ENCODE measurements at regions not wholly inside any gene's neighbourhood (a gene's known extent, or its start where the extent isn't known, plus 50 kb on each side); places are given as distances from the start of the nearest gene placed in this dataset.

DNA sequence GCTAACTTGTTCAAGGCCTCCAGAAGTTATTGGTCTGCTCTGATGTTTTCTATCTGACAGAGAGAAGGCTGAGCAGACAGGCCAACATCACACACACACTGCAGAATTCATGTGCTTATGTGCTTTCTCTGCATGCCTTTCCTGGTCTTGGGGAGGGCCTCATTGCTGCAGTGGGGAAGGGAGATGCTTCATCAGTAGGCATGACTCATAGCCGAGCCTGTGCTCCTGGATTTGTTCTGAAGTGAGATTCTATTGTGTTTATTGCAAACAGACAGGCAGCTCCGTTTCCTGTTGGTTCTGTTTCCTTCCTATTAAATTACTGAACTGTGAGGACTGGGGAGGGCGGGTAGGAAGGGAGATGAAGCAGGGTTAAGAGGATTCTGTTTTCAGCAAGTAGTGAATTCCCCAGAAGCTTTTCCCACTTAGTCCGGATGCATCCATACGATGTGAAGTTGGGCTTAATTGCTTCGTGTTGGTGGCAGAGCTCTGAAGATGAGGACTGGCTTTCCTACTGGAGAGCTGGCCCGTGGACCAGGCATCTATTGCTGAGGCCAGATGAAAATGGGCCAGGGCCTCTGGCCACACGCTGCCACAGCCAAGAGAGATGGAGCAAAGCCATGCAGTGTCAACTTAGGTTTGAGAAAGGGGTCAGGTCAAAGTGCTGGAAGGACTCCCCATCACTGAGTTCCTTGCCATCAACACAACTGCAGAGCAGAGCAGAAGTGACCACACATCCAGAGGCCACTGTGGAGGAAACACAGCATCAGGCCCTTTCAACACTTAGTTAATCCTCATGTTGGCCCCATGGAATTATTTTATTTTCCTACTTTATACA, 179.3 kb downstream of the UTP18 start:
- Mint-ChIP-seq H3K4me3 (no peak overlapping the region), H3K27me3 (no peaks in the 10 kb centered on the region), H3K36me3 (peaks cover 8% of the 10 kb centered on the region), H3K9me3 (ENCODE audit: low read depth) (peaks cover 6% of the 10 kb centered on the region), H3K27ac (no peak overlapping the region), H3K4me1 (ENCODE audit: low read depth) (peaks cover 20% of the 10 kb centered on the region)

DNA sequence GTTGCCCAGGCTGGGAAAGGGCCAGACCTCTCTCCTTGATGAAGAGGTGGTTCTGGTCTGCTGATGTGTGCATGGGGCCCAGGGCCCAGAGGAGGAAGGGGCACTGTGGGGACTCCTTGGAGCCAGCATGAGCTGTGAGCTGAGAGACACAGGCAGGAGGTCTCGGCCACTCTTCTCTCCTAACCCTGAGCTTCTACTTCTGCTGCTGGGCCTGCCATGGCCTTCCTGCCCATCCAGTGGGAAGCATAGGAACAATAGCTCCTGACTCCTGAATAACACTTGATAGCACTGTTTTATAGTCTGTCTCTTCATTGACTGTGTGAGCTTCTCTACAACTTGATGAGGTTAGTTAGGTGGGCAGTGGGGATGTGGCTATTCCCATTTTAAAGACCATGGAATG, 181.1 kb downstream of the UTP18 start:
- Mint-ChIP-seq H3K4me1 (ENCODE audit: low read depth) (peaks cover 27% of the 10 kb centered on the region), H3K27me3 (peaks cover 2% of the 10 kb centered on the region), H3K4me3 (no peak overlapping the region)

DNA sequence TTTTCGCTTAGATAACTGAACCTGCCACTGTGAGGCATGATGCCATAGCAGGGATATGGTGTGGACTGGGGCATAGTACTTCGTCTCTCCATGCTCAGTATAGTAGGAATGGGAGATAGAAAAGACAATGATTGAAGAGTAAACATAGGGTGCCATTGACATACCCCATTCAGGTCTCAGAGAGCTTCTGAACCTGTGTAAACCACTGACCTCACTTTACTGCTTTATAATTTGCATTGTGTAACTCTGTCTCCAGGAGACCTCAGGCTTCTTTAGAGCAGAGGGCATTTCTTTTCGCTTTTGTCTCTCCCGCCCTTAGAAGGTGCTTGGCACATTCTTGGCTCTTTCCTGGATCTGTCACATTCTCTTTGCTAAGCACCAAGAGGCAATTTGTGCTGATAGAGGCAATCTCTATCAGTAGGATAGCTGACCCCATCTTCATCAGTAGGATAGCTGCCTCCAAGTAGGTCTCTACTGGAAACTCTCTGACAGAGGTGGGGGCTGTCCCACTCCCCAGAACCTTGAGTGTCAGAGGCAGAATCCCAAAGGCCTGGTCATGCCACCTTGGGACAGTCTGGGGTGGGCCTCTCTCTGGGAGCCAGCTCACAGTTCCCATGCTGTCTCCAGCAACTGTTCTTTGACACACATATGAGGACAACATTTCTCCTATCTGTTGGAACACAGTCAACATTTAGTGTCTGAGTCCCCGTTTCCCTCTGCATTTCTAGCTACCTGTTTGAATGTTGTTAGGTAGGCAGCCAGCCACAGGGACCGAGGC, 181.9 kb downstream of the UTP18 start:
- peaks cover 6% of the 10 kb centered on the region for H3K36me3 Mint-ChIP-seq
- H3K9me3 Mint-ChIP-seq (ENCODE audit: low read depth), result peaks cover 6% of the 10 kb centered on the region
- peaks cover 2% of the 10 kb centered on the region for H3K27me3 Mint-ChIP-seq
- no peak overlapping the region for H3K27ac Mint-ChIP-seq
- H3K4me3 Mint-ChIP-seq, result no peak overlapping the region
- H3K4me1 Mint-ChIP-seq (ENCODE audit: low read depth), result peaks cover 27% of the 10 kb centered on the region

More for the DNA sequence above, 181.1 kb downstream of the UTP18 start:
- Mint-ChIP-seq H3K27ac (no peak overlapping the region), H3K9me3 (ENCODE audit: low read depth) (peaks cover 6% of the 10 kb centered on the region), H3K36me3 (peaks cover 7% of the 10 kb centered on the region)

DNA sequence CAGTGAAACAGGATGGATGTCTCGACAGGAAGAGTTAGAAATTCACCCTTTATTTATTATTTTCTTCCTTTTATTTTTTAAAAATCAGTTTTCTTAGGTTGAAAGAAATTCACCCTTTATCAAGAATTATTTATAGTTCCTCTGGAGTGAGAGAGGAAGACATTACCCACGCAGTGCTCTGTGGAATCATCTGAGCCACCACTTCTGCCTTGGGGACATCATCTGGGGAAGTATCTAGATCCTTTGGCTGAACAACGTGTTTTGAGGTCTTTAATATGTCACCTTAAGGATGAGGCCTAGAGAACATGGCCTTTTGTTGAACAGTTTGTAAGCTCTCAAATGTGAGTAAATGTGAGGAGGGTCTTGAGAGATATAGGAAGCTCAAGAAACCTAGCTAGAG, 183.3 kb downstream of the UTP18 start:
- no peak overlapping the region for H3K4me3 Mint-ChIP-seq
- peaks cover 11% of the 10 kb centered on the region for H3K9me3 Mint-ChIP-seq (ENCODE audit: low read depth)
- H3K27me3 Mint-ChIP-seq, result peaks cover 3% of the 10 kb centered on the region
- H3K36me3 Mint-ChIP-seq, result peaks cover 11% of the 10 kb centered on the region
- H3K4me1 Mint-ChIP-seq (ENCODE audit: low read depth), result peaks cover 27% of the 10 kb centered on the region
- H3K27ac Mint-ChIP-seq, result no peak overlapping the region

DNA sequence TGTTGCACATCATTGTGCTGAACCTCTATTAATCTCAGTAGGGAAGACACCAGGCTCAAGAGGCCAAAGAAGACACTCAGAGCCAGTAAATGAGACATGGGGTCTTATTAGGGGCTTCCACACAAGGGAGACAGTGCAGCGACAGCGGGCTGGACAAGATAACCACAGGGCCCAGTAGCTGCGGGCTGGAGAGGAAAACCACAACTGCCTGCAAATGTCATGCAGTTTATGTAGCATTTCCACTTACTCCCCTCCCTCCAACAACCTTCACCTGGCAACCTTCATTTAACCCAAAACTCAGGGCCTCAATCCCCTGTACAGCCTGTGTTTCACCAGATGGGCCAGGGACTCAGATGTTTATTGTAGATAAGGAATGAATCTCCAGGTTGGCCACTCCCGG, 185.6 kb downstream of the UTP18 start:
- Mint-ChIP-seq H3K36me3 (peaks cover 11% of the 10 kb centered on the region), H3K4me1 (ENCODE audit: low read depth) (peaks cover 13% of the 10 kb centered on the region), H3K9me3 (ENCODE audit: low read depth) (peaks cover 16% of the 10 kb centered on the region), H3K27me3 (peaks cover 3% of the 10 kb centered on the region), H3K4me3 (no peak overlapping the region), H3K27ac (no peak overlapping the region)

DNA sequence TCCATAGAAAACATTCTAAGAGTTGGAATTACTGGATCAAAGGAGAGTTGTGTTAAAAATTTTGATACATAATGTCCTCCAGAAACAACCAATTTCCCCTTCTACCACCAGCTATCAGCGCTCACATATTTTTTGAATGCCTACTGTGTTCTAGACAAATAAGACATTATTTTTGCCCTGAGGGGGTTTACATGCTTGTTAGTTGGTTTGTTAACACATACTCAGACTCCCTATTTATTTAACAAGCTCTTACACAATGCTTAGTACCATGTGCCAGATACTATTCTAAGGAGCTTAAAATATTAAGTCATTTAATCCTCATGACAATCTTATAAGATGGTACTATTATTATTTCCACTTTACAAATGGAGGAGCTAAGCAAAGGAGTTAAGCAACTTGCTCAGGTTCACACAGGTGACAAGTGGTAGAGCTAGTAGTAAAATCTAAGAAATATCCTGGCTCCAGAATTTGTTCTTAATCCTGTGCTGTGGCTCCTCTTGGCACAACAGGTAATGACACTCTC, 194.2 kb downstream of the UTP18 start:
- Mint-ChIP-seq H3K4me1 (ENCODE audit: low read depth) (no peaks in the 10 kb centered on the region), H3K27me3 (no peaks in the 10 kb centered on the region), H3K36me3 (peaks cover 4% of the 10 kb centered on the region), H3K27ac (no peak overlapping the region), H3K4me3 (no peak overlapping the region), H3K9me3 (ENCODE audit: low read depth) (no peaks in the 10 kb centered on the region)

DNA sequence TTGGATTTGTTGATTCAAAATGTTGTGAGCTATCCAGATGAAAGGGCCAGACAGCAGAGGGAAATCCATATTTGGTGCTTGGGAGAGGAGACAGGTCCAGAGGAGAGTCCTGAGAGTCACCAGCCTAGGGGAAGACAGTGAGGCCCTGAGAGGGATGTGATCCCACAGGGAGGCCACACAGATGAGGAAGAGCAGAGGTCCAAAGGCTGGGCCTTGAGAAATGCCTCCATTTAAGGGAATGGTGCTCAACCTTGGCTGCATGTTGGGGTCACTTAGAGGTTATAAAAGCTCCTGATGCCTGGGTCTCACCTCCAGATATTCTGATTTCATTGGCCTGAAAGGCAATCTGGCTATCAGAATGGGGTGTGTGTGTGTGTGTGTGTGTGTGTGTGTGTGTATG, 194.9 kb downstream of the UTP18 start:
- H3K4me1 Mint-ChIP-seq (ENCODE audit: low read depth), result no peaks in the 10 kb centered on the region
- H3K27ac Mint-ChIP-seq, result no peak overlapping the region
- peaks cover 4% of the 10 kb centered on the region for H3K36me3 Mint-ChIP-seq

DNA sequence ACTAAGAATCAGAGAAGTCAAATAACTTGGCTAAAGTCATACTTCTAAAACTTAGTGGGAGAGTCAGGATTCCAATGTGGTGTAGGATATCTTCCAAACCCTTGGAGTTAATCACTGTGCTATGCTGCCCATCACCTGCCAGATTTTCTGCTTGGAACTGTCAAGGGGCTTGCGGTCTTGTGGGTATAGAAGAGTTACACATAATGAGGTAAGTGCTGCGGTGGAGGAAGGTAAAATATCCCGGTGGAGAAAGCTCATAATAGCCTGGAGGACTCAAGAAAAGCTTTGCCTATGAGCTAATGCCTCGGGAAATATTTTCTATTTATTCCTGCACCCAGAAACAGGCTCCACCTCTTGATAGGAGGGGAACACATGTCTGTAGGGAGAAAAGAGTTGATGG, 195.6 kb downstream of the UTP18 start:
- H3K4me3 Mint-ChIP-seq, result no peak overlapping the region
- peaks cover 4% of the 10 kb centered on the region for H3K36me3 Mint-ChIP-seq
- H3K27me3 Mint-ChIP-seq, result no peaks in the 10 kb centered on the region
- H3K4me1 Mint-ChIP-seq (ENCODE audit: low read depth), result no peaks in the 10 kb centered on the region
- no peak overlapping the region for H3K27ac Mint-ChIP-seq
- no peaks in the 10 kb centered on the region for H3K9me3 Mint-ChIP-seq (ENCODE audit: low read depth)

More for the DNA sequence above, 194.9 kb downstream of the UTP18 start:
- Mint-ChIP-seq H3K4me3 (no peak overlapping the region), H3K9me3 (ENCODE audit: low read depth) (no peaks in the 10 kb centered on the region), H3K27me3 (no peaks in the 10 kb centered on the region)

DNA sequence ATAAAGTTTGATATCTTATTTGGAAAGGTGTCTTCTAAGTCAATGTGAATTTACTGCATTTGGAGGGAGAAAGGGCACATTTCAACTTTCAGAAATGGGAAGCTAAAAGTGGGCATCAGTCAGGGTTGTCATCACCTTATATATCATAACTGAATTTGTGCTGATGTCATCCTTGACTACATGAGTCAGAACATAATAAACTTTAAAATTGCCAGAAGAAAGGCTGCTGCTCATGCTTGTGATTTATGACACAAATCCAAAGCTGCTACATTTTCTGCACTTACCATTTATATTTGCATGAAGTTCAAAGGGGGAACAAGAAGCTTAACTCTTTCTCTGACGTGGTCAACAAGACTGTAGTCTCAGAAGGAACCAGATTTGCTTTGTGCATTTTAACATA, 196.6 kb downstream of the UTP18 start:
- no peaks in the 10 kb centered on the region for H3K9me3 Mint-ChIP-seq (ENCODE audit: low read depth)
- no peak overlapping the region for H3K27ac Mint-ChIP-seq
- H3K4me1 Mint-ChIP-seq (ENCODE audit: low read depth), result no peaks in the 10 kb centered on the region
- peaks cover 4% of the 10 kb centered on the region for H3K36me3 Mint-ChIP-seq
- H3K4me3 Mint-ChIP-seq, result no peak overlapping the region
- no peaks in the 10 kb centered on the region for H3K27me3 Mint-ChIP-seq

DNA sequence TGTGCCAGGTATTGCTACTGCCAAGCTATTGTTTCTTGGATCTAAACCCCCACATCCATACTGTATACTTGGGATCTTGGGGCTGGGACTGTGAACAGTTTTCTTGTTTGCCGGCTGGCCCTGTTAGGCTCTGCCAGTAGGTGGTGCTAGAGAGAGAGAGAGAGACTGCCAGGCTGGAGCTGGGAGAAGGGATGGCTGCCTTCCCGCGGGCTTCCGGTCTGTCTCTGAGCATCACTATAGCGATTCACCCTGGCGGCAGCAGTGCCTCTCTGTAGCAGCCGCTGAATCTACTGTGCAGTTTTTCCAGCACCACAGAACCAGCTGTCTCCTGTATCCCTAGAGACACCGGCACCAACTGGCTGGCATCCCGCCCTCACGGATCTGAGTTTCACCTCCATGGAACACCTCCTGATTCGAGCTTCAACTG, 201.2 kb downstream of the UTP18 start:
- Mint-ChIP-seq H3K36me3 (no peaks in the 10 kb centered on the region), H3K9me3 (ENCODE audit: low read depth) (no peaks in the 10 kb centered on the region), H3K27me3 (no peaks in the 10 kb centered on the region), H3K4me1 (ENCODE audit: low read depth) (no peaks in the 10 kb centered on the region), H3K4me3 (no peak overlapping the region), H3K27ac (no peak overlapping the region)

DNA sequence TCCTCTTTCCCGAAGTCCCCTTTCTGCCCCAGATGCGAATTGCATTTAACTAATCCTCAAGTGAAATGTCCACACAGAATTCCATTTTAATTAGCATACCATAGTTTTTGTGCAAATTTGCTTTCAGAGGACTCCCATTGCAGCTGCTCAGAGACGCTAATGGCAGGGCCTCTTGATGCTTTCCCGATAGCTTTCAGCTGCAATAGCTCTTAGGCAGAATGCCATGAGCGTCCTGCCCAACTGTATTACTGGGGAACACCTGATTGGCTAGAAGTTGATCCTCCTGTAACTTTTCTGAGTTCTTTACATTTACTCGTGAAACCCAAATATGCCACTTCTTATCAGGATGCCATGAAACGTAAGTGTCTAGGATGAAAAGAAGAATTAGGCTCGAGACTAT, 203.0 kb downstream of the UTP18 start:
- H3K27me3 Mint-ChIP-seq, result no peaks in the 10 kb centered on the region
- no peaks in the 10 kb centered on the region for H3K4me1 Mint-ChIP-seq (ENCODE audit: low read depth)
- H3K9me3 Mint-ChIP-seq (ENCODE audit: low read depth), result no peaks in the 10 kb centered on the region
- no peak overlapping the region for H3K27ac Mint-ChIP-seq
- no peak overlapping the region for H3K4me3 Mint-ChIP-seq
- no peaks in the 10 kb centered on the region for H3K36me3 Mint-ChIP-seq

DNA sequence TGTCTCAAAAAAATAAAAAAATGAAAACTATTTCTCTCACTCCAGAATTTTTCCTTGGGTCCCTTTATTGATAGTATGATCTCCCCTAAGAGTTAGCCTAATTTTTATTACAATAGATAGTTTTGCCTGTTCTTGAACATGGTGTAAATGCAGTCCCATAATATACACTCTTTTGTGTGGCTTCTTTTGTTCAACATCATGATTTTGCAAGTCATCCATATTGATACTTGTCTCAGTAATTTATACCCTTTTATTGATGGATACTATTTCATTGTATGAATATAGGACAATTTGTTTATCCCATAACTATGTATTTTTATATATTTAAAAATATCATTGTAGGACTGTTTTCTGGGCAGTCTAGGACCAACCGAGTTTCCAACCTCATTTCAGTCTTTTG, 207.0 kb downstream of the UTP18 start:
- no peaks in the 10 kb centered on the region for H3K4me1 Mint-ChIP-seq (ENCODE audit: low read depth)
- H3K27me3 Mint-ChIP-seq, result no peaks in the 10 kb centered on the region
- H3K4me3 Mint-ChIP-seq, result no peak overlapping the region
- no peaks in the 10 kb centered on the region for H3K36me3 Mint-ChIP-seq
- no peaks in the 10 kb centered on the region for H3K9me3 Mint-ChIP-seq (ENCODE audit: low read depth)
- no peak overlapping the region for H3K27ac Mint-ChIP-seq

DNA sequence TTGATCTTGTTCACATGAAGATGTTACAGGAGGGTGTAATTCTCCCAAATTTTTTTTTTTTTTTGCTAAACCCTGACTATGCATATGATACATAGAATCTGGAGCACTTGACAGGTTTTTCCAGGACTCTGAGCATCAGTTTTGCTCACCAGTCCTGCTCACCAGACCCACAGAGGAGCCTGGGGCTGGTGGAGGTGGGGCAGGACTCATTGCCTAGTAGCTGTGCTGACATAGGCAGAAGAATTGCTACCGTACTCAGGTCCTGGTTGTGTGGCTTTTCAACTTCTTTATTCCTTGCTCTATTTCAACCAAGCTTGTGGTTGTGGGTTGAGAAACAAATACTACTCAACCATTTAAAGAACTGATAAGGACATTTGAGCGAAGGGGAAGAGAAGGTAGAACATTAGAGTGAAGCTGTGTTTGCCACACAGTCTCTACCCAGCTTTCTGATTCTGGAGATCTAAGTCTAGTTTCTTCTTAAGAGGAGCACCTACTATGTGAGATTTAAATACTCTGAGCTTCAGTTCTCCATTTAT, 212.4 kb downstream of the UTP18 start:
- Mint-ChIP-seq H3K9me3 (ENCODE audit: low read depth) (no peaks in the 10 kb centered on the region), H3K27ac (no peak overlapping the region), H3K36me3 (no peaks in the 10 kb centered on the region), H3K27me3 (no peaks in the 10 kb centered on the region), H3K4me3 (no peak overlapping the region), H3K4me1 (ENCODE audit: low read depth) (no peaks in the 10 kb centered on the region)

DNA sequence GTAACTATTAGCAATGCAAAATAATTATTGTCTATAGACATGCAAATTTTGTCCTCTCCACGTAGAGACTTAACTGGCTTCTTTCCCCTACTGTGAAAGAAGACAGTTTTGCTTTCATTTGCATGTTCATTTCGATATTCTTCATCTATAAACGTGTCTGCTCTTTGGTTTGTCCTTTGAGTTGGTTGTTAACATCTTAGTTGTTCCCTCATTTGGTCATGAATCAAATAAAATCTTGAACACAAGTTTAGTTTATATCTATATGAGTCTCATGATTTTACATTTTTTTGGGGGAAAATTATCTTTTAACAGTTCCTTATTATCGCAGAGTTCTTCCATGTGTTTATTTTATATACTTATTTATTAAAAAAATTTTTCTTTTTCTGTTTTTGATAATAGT, 214.4 kb downstream of the UTP18 start:
- no peaks in the 10 kb centered on the region for H3K36me3 Mint-ChIP-seq
- no peak overlapping the region for H3K27ac Mint-ChIP-seq
- no peak overlapping the region for H3K4me3 Mint-ChIP-seq
- H3K27me3 Mint-ChIP-seq, result peaks cover 3% of the 10 kb centered on the region
- H3K4me1 Mint-ChIP-seq (ENCODE audit: low read depth), result no peaks in the 10 kb centered on the region
- no peaks in the 10 kb centered on the region for H3K9me3 Mint-ChIP-seq (ENCODE audit: low read depth)

DNA sequence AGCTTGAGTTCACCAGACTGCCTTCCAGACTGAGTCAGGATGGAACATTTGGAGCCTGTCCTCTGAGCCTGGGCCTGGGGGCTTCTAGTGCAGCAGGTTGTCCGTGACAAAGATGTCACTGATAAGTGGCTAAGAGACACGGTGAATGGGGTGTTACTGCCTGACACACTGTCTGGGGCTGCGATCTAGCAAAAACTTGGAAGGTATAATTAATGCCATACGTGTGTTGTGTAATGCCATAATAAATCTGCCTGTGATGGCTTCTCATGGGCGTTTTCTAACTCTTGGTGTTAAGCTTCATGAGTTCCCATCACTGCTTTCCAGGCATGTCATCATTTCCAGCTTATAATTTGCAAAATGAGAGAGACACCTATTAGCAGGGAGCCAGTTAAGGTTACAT, 215.4 kb downstream of the UTP18 start:
- Mint-ChIP-seq H3K4me1 (ENCODE audit: low read depth) (no peaks in the 10 kb centered on the region), H3K27me3 (peaks cover 5% of the 10 kb centered on the region), H3K9me3 (ENCODE audit: low read depth) (peaks cover 6% of the 10 kb centered on the region), H3K4me3 (no peak overlapping the region), H3K36me3 (peaks cover 4% of the 10 kb centered on the region), H3K27ac (no peak overlapping the region)

Data from activated naive CD8-positive, alpha-beta T cell (primary cell).